K562 (cell line): ENCODE measurements at regions not wholly inside any gene's neighbourhood (a gene's known extent, or its start where the extent isn't known, plus 50 kb on each side); places are given as distances from the start of the nearest gene placed in this dataset.

Experiments used
- FOXJ2 ChIP-seq: fragments of 200-800 bp; sonication (Bioruptor generic); IDR thresholded peaks from 2 replicates; pipeline ENCODE4 v1.6.1; 2016; ENCODE audit warnings: missing genetic modification characterization, missing compliant biosample characterization
- KDM5B ChIP-seq: fragments of 200-600 bp; sonication (generic); IDR thresholded peaks from 2 replicates; pipeline ENCODE4 v1.6.1; 2012; ENCODE audit warnings: low read depth, mild to moderate bottlenecking, moderate library complexity, low read length, control low read depth, inconsistent platforms; ENCODE audit not compliant: insufficient replicate concordance
- KLF1 ChIP-seq: fragments of 450-650 bp; IDR thresholded peaks from 2 replicates; pipeline ENCODE4 v1.6.1; 2016; ENCODE audit warnings: missing genetic modification characterization, missing compliant biosample characterization
- NR1H2 ChIP-seq: sonication (generic); formaldehyde crosslinking; IDR thresholded peaks from 2 replicates; pipeline ENCODE4 v1.4.0; 2020; ENCODE audit warnings: mild to moderate bottlenecking, missing genetic modification reagents
- NR3C1 ChIP-seq: sonication (generic); formaldehyde crosslinking; IDR thresholded peaks from 2 replicates; pipeline ENCODE4 v1.8.1; 2022; ENCODE audit warnings: missing genetic modification reagents
- RAD21 ChIP-seq, 2 experiments: fragments of 250-450 bp in 1 of 2; fragments of 450-650 bp in 1 of 2; sonication (Bioruptor Pico) in 1 of 2; formaldehyde crosslinking in 1 of 2; IDR thresholded peaks in 1 of 2; conservative IDR thresholded peaks in 1 of 2; 2 replicates each; pipeline versions ENCODE4 v1.4.0 to v1.8.0; 2020 to 2022; ENCODE audit warnings: mild to moderate bottlenecking in 2 of 2, moderate library complexity in 1 of 2
- YY1 ChIP-seq, 3 experiments: IDR thresholded peaks; 2 replicates each; pipeline ENCODE4 v1.6.1; 2011; ENCODE audit warnings: low read length in 2 of 3, mild to moderate bottlenecking in 2 of 3, moderate library complexity in 2 of 3, borderline replicate concordance in 1 of 3, control low read depth in 1 of 3, low read depth in 1 of 3; ENCODE audit not compliant: insufficient read depth in 3 of 3, insufficient replicate concordance in 2 of 3, control insufficient read depth in 1 of 3, insufficient read length in 1 of 3; ENCODE audit errors: extremely low read depth in 1 of 3
- ZBTB2 ChIP-seq: fragments of 450-650 bp; IDR thresholded peaks from 2 replicates; pipeline ENCODE4 v1.6.1; 2016; ENCODE audit warnings: antibody characterized with exemption
- ZBTB34 ChIP-seq: fragments of 250-450 bp; sonication (Bioruptor Pico); IDR thresholded peaks from 2 replicates; pipeline ENCODE4 v1.8.0; 2021; ENCODE audit warnings: mild to moderate bottlenecking, moderate library complexity
- ZNF133 ChIP-seq: fragments of 250-450 bp; sonication (Bioruptor Pico); IDR thresholded peaks from 2 replicates; pipeline ENCODE4 v1.4.0; 2020; ENCODE audit warnings: mild to moderate bottlenecking
- ZNF407 ChIP-seq: fragments of 450-650 bp; IDR thresholded peaks from 2 replicates; pipeline ENCODE4 v1.6.1; 2016; ENCODE audit warnings: low read depth
- ZNF551 ChIP-seq: fragments of 250-450 bp; sonication (Bioruptor Pico); IDR thresholded peaks from 2 replicates; pipeline ENCODE4 v1.5.0; 2021; ENCODE audit warnings: mild to moderate bottlenecking, moderate library complexity

GRCh38 chr7:117941138-117941810, 68.0 kb upstream of the CTTNBP2 start (continued):
- TF ChIP-seq ZNF407 (no peak), YY1 (IDR thresholded peaks at IDR 0.05; ENCODE audit: borderline replicate concordance in 1 of 3, control insufficient read depth in 1 of 3, extremely low read depth in 1 of 3, insufficient read depth in 3 of 3, insufficient read length in 1 of 3, insufficient replicate concordance in 2 of 3, low read depth in 1 of 3, low read length in 2 of 3) (no peak), KDM5B (no peak), NR3C1 (CRISPR knock-in tag) (no peak), ZBTB2 (no peak), ZNF133 (CRISPR knock-in tag) (no peak), ZBTB34 (no peak), RAD21 (CRISPR knock-in tag; conservative IDR thresholded peaks at IDR 0.05 in 1 of 2, IDR thresholded peaks at IDR 0.05 in 1 of 2) (0 out of 4 replicates have a peak, but pooled peaks of 1 of the 2 experiments have one; percentile 13), ZNF551 (CRISPR knock-in tag) (no peak), FOXJ2 (no peak), KLF1 (no peak), NR1H2 (CRISPR knock-in tag) (no peak)
